ENCODE measurements at regions not wholly inside any gene's neighbourhood (a gene's known extent, or its start where the extent isn't known, plus 50 kb on each side); places are given as distances from the start of the nearest gene placed in this dataset.

DNA sequence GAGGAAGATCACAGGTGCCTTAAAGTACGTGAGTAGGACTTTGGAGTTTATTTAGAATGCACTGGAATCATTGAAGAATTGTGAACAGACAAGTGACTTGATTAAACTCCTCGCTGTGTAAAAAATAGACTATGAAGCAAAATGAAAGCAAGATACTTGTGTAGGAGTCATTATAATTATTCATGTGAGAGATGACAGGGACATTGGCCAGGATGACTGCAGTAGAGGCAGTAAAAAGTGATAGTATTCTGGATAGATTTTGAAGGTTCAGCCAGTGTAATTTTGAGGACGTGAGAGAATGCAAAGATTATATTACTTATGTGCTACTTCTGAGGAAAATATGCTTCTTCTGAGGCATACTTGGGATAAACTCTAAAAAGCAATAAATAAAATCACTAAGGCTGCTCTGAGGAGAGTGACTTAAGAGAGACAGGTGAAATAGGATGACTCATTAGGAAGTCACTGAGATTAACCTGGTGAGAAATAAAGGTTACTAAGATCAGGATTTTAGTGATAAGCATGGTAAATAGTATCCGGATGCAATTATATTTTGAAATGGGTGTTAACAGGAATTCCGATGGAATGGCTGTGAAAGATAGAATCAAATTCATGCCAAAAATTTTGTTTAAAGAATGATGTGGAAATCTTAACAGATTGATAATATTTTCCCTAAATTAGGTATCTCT, 202.0 kb downstream of the CENPW start:
- H3K9me2 ChIP-seq (replicated peaks; ENCODE audit: insufficient read depth, low read length): no peaks in the 10 kb centered on the region
- H3K4me2 ChIP-seq (ENCODE audit: low read depth, low read length, poor library complexity, severe bottlenecking): no peak overlapping the region
- no peak overlapping the region for H3K4me3 ChIP-seq (ENCODE audit: insufficient read depth, low read length, poor library complexity, severe bottlenecking)
- no peaks in the 10 kb centered on the region for H3K9me3 ChIP-seq (ENCODE audit: insufficient read depth, low read length)
- no peak overlapping the region for H3K9ac ChIP-seq (ENCODE audit: low read length)
- H4K20me1 ChIP-seq (ENCODE audit: low read depth, low read length): no peaks in the 10 kb centered on the region
- TF ChIP-seq, protein P1, sequence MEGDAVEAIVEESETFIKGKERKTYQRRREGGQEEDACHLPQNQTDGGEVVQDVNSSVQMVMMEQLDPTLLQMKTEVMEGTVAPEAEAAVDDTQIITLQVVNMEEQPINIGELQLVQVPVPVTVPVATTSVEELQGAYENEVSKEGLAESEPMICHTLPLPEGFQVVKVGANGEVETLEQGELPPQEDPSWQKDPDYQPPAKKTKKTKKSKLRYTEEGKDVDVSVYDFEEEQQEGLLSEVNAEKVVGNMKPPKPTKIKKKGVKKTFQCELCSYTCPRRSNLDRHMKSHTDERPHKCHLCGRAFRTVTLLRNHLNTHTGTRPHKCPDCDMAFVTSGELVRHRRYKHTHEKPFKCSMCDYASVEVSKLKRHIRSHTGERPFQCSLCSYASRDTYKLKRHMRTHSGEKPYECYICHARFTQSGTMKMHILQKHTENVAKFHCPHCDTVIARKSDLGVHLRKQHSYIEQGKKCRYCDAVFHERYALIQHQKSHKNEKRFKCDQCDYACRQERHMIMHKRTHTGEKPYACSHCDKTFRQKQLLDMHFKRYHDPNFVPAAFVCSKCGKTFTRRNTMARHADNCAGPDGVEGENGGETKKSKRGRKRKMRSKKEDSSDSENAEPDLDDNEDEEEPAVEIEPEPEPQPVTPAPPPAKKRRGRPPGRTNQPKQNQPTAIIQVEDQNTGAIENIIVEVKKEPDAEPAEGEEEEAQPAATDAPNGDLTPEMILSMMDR (IDR thresholded peaks at IDR 0.05; ENCODE audit: insufficient read depth, low read length, poor library complexity, severe bottlenecking): no peak
- no peak for TF ChIP-seq EZH2phosphoT487 (conservative IDR thresholded peaks at IDR 0.05; ENCODE audit: low read length)
- H3F3A ChIP-seq (ENCODE audit: insufficient read depth): no peaks in the 10 kb centered on the region
- H3K27ac ChIP-seq (ENCODE audit: low read depth, low read length): no peak overlapping the region
- no peaks in the 10 kb centered on the region for H3K27me3 ChIP-seq (ENCODE audit: low read length)
- H3K79me2 ChIP-seq (ENCODE audit: insufficient read depth, low read length): no peaks in the 10 kb centered on the region
- no peak overlapping the region for H2AFZ ChIP-seq (ENCODE audit: low read depth, low read length, severe bottlenecking)
- no peaks in the 10 kb centered on the region for H3K36me3 ChIP-seq (ENCODE audit: low read length)

DNA sequence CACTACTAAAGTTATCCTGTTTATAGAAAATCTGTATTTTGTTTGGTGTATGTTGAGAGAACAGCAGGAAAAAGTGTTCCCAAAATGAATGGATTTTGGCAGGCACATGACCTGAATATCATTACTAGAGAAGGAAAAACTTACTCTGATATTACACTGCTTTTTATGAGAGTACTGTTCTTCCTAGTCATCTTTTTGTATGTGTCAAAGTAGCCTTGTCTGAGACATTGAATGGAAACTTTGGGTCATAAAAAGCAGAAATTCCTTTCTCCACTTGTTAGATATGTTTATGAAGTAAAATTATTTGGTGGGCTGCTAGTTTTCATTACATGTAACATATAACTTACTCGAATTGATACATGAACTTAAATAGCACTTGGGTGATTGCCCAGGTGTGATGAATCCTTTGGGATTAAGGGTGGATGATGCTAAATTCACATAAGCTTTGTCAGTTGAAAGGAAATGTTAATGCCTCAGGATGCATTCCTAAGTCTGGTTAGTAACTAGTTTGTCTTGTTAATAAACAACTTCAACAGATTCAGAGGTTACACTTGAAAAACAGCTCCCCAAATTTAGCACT, 206.7 kb downstream of the CENPW start:
- no peaks in the 10 kb centered on the region for H3K9me2 ChIP-seq (replicated peaks; ENCODE audit: insufficient read depth, low read length)
- no peak overlapping the region for H2AFZ ChIP-seq (ENCODE audit: low read depth, low read length, severe bottlenecking)

DNA sequence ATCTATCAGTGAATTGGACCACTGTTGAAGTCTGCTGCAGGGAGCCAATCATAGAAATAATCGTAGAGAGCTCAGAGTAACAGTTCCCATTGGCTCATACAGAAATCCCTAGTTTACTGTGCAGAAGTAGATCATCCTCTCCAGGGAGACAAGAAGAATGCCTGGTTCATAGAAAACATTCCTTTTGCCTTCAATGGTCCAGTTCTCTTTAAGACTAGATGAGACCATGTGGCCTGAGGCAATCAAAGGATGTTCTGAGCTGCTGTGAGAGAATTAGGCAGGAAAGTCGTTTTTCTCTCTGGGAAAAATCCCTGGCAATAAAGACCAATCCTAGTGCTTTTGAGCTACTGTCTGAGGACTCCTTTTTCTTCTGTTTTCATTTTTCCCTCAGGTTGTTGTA, 208.4 kb downstream of the CENPW start:
- no peaks in the 10 kb centered on the region for H3K79me2 ChIP-seq (ENCODE audit: insufficient read depth, low read length)
- TF ChIP-seq, protein P1 (IDR thresholded peaks at IDR 0.05; ENCODE audit: insufficient read depth, low read length, poor library complexity, severe bottlenecking): no peak
- TF ChIP-seq EZH2phosphoT487 (conservative IDR thresholded peaks at IDR 0.05; ENCODE audit: low read length): no peak

More for the DNA sequence above, 206.7 kb downstream of the CENPW start:
- Histone ChIP-seq H3K27me3 (ENCODE audit: low read length) (no peaks in the 10 kb centered on the region), H3K9me3 (ENCODE audit: insufficient read depth, low read length) (no peaks in the 10 kb centered on the region), H3K4me2 (ENCODE audit: low read depth, low read length, poor library complexity, severe bottlenecking) (no peak overlapping the region), H4K20me1 (ENCODE audit: low read depth, low read length) (no peaks in the 10 kb centered on the region), H3K36me3 (ENCODE audit: low read length) (no peaks in the 10 kb centered on the region), H3F3A (ENCODE audit: insufficient read depth) (no peaks in the 10 kb centered on the region), H3K9ac (ENCODE audit: low read length) (no peak overlapping the region), H3K4me3 (ENCODE audit: insufficient read depth, low read length, poor library complexity, severe bottlenecking) (no peak overlapping the region), H3K79me2 (ENCODE audit: insufficient read depth, low read length) (no peaks in the 10 kb centered on the region), H3K27ac (ENCODE audit: low read depth, low read length) (no peak overlapping the region)
- TF ChIP-seq, protein P1 (IDR thresholded peaks at IDR 0.05; ENCODE audit: insufficient read depth, low read length, poor library complexity, severe bottlenecking): no peak
- no peak for TF ChIP-seq EZH2phosphoT487 (conservative IDR thresholded peaks at IDR 0.05; ENCODE audit: low read length)

More for the DNA sequence above, 208.4 kb downstream of the CENPW start:
- no peaks in the 10 kb centered on the region for H3K9me3 ChIP-seq (ENCODE audit: insufficient read depth, low read length)
- H3K27ac ChIP-seq (ENCODE audit: low read depth, low read length): no peak overlapping the region
- H3K27me3 ChIP-seq (ENCODE audit: low read length): no peaks in the 10 kb centered on the region
- no peak overlapping the region for H3K4me3 ChIP-seq (ENCODE audit: insufficient read depth, low read length, poor library complexity, severe bottlenecking)
- no peaks in the 10 kb centered on the region for H3K9me2 ChIP-seq (replicated peaks; ENCODE audit: insufficient read depth, low read length)
- H3F3A ChIP-seq (ENCODE audit: insufficient read depth): no peaks in the 10 kb centered on the region
- no peak overlapping the region for H3K9ac ChIP-seq (ENCODE audit: low read length)
- H3K4me2 ChIP-seq (ENCODE audit: low read depth, low read length, poor library complexity, severe bottlenecking): no peak overlapping the region
- no peaks in the 10 kb centered on the region for H4K20me1 ChIP-seq (ENCODE audit: low read depth, low read length)
- no peaks in the 10 kb centered on the region for H3K36me3 ChIP-seq (ENCODE audit: low read length)
- H2AFZ ChIP-seq (ENCODE audit: low read depth, low read length, severe bottlenecking): no peak overlapping the region
